GM19438 (cell line): ENCODE measurements at regions not wholly inside any gene's neighbourhood (a gene's known extent, or its start where the extent isn't known, plus 50 kb on each side); places are given as distances from the start of the nearest gene placed in this dataset.

Experiments used
- ATAC-seq: cut with Tn5 transposase; IDR thresholded peaks from one replicate; pipeline ENCODE4 v1.9.1; 2021; ENCODE audit warnings: low read depth; ENCODE audit not compliant: unreplicated experiment

- ATAC-seq = no peak
Measured at GRCh38 chr21:35422011-35422410, 372.9 kb upstream of the RUNX1 start.

GRCh38 chr21:35421221-35421620, 372.1 kb upstream of the RUNX1 start:
- no peak for ATAC-seq

DNA sequence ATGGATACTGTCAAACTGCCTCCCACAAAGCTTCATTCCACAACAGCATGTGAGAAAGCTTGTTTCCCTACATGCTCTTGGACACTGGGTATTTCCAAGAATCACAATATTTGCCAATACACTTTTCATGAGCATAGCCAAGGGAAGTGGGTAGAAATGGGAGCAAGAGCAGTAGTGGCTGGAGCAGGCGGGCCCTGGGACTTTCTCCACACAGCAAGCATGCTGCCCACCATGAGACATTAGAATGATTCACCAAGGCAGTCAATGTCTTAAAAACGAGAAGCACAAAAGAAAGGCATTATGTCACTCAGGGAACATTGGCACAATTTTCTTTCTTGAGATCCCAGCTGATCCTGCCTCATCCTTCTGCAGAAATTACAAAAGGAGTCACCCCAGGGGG, 371.6 kb upstream of the RUNX1 start:
- no peak for ATAC-seq

GRCh38 chr21:35417762-35418161, 368.7 kb upstream of the RUNX1 start:
- ATAC-seq = no peak

DNA sequence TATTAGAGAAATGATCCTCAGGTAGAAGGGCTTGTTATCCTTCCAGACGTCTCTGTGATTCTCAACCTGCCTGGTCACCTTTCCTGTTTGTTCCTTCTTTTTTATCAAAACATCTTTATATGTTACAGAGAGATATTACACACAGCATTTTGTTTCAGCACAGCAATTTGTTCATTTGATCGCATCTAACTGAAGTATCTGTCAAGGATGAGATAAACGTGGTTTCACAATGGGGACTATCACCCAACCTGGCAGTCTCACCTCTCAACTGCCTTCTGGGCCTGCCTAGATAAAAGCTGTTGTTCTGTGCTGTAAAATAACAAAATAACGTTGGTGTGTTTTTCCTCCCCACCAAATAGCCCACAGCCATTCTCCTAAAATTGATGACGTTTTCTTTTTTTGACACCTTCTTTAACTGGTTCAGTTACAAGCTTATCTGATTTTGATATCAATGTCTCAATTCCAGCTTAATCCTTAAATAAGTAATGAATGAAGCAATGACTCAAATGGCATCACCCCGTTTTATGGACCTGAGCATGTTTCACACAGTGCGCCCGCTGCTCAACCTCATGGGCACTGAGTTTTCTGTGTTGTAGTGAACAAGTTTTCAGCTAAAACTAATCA, 367.9 kb upstream of the RUNX1 start:
- no peak for ATAC-seq

GRCh38 chr21:35414507-35415139, 365.5 kb upstream of the RUNX1 start:
- no peak for ATAC-seq

DNA sequence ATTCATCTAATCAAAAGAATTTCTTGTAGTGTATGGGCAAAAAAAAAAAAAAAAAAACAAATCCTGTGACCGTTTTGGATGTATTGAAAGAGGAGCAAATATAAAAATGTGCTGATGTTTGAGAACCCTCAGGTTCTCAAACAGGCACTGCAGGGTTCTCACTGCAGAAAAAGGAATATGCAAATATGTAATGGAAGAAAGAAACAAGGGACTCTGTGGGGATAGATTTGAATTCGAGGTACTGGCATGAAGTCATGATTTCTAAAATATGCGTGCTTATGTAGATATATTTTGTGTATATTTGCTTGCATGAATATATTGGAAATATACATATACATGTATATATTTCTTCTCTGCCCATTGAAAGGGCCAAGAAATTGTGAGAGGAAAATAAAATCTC, 365.0 kb upstream of the RUNX1 start:
- ATAC-seq = no peak

- no peak for ATAC-seq
Measured at GRCh38 chr21:35412231-35412630, 363.1 kb upstream of the RUNX1 start.

DNA sequence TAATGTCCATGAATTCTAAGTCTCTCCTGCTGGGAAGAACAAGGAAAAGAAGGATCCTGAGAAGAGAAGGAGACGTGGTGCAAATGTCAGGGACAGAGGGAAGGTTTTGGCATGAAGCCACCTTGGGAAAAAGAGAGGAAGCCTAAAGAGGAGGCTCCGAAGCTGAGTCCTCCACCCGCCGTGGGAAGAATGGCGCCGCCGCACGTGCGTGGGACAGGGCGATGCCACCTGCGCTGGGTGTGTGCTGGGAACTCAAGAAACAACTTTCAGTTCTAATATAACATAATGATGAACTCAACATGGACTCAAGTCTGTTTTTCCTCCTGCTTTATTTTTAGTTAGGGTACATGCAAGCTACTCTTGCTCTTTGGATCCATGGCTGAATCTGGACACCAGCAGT, 362.3 kb upstream of the RUNX1 start:
- ATAC-seq = no peak

DNA sequence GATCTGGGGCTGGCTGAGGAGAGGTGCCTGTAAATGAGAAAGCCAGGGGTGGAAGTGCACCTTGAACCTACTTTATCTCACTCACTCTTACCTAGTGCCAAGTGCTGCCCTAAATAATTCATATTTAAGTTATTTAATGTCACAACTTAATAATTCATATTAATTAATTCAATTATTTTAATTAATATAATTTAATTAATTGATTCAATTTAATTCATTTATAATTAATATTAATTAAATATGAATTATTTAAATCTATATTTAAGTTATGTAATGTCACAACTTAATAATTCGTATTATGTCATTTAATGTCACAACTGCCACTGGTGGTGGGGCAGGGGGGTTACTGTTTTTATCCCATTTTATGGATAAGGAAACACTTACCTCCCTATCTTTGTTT, 361.6 kb upstream of the RUNX1 start:
- no peak for ATAC-seq

- no peak for ATAC-seq
Measured at GRCh38 chr21:35410123-35410522, 361.0 kb upstream of the RUNX1 start.

DNA sequence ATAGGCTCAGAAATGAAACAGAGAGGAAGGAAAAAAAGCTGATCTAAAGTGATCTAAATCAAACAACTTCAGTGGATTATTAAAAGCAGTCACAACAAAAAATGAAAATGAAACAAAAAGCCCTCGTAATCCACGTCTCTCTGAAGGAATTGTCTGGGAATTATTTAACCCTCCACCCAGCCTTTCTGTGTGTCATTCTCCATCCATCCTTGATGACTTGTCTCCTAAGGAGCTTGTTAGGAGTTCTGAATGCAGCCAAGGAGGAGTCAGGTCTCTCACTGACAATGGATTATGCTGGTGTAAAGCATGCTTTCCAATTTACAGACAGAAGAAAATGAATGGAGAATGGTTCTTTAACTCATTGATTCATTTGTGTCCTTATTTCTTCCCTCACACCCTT, 359.3 kb upstream of the RUNX1 start:
- ATAC-seq = no peak

- no peak for ATAC-seq
Measured at GRCh38 chr21:35406635-35407034, 357.5 kb upstream of the RUNX1 start.

GRCh38 chr21:35405981-35406380, 356.9 kb upstream of the RUNX1 start:
- no peak for ATAC-seq

- no peak for ATAC-seq
Measured at GRCh38 chr21:35404247-35404646, 355.1 kb upstream of the RUNX1 start.

- ATAC-seq = no peak
Measured at GRCh38 chr21:35402061-35402460, 353.0 kb upstream of the RUNX1 start.

DNA sequence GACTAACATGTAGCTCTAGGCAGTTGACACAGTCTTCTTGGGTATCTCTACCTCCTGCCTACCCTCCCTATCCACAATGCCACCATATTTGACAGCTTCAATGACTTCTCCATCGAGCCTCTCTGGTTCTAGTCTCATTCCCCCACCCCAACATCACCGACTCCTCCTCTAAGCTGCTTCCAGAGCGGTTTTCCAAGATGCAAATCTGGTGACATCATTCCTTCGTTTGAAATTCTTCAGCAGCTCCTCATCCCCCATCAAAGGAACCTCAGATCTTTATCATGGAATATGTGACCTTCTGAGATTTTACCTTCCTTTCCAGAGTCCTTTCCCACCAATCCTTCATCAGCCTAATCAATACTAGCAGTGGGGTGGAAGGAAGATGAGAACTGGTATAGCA, 352.4 kb upstream of the RUNX1 start:
- no peak for ATAC-seq

GRCh38 chr21:35400233-35400939, 351.3 kb upstream of the RUNX1 start:
- ATAC-seq = no peak

DNA sequence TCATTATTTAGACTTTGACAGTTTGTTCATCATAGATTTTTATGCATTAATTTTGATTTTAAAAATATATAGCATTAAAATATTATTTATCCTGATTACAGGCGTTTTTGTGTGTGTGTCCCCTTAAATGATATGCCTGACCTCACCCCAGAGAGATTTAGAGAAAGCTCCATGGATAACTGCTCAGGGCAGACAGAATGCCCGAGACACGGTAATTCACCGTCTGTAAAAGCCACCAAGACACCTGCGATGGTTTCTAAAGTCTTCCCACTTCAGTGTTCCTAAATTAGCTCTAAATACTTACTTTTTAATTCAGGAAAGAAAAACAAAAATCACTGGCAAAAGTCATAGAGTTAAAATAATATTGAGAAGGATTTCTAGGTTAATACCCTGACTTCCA, 350.6 kb upstream of the RUNX1 start:
- no peak for ATAC-seq

DNA sequence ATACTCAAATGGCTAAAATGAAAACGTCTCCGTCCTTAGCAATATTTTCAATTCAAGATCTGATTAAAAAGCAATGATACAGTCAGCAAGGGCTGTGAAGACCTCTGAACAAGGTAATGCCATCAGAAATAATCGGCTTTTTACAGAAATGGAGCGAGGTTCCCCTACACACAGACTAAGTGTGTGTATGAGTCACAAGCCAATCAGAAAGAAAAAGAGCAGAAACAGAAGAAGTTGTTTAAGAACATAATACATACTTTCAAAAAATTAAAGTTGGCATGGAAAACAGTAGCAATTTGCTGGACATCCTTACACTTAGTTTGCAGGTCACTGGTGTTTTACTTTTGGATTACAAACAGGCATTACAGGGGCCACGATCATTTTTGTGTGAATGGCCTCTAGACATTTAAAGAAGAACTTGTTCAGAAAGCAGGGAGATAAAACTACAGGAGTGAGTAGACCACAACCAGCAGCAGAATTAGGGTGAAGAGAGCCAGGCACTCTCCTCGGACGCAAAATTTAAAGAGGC, 350.0 kb upstream of the RUNX1 start:
- no peak for ATAC-seq

DNA sequence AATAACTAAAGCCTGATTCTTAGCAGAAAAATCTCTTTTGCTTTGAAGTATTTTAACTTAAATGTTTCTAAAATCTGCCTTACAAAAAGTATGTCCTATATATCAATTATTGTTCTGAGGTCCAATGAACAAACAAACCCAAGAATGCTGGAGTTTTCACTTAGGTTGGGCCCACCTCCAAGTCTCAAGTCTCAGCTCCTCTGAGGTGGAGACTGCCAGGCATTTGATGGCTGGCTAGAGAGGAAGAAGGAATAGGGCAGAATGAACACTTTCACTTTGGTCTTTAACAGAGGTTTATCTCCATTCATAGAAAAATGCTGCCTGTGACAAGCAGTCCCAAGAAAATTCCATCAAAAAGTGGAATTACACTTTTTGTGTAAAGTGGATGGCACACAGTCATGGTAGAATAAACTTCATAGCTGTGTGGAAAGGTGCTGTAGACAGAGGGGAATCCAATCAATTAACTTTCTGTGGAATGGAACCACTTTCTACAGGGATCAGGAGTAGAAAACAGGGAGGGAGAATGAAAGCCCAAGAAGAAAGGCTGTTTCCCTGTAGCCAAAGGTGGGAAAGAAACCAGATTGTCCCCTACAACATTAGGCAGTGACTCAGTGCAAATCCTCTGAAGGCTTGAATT, 349.4 kb upstream of the RUNX1 start:
- no peak for ATAC-seq
